AG04450 (cell line): ENCODE measurements at regions not wholly inside any gene's neighbourhood (a gene's known extent, or its start where the extent isn't known, plus 50 kb on each side); places are given as distances from the start of the nearest gene placed in this dataset.

Experiments
- CTCF ChIA-PET: fragments of 300-600, 350-600 bp; formaldehyde crosslinking; extraction: SDS; loops from one replicate; lab custom pipeline; 2022; ENCODE audit warnings: antibody characterized with exemption, inconsistent platforms; lab: Charles Lee
- POLR2A ChIA-PET: fragments of 350-600 bp; formaldehyde crosslinking; extraction: SDS; loops from one replicate; lab custom pipeline; 2021; ENCODE audit warnings: antibody characterized with exemption, inconsistent platforms; lab: Yijun Ruan, JAX
- DNase-seq: peaks from one replicate; pipeline ENCODE4 v3.0.0-alpha.2; 2011; ENCODE audit warnings: low read depth, low spot score
- H3K27ac ChIP-seq: one replicate; pipeline ENCODE4 v1.5.1; 2012; ENCODE audit warnings: low read depth, low read length, control low read depth
- H3K27me3 ChIP-seq: one replicate; pipeline ENCODE4 v1.6.0; 2012; ENCODE audit warnings: low read length; ENCODE audit not compliant: control insufficient read depth, insufficient read depth
- H3K4me3 ChIP-seq: 2 replicates; pipeline ENCODE4 v1.5.1; 2011; ENCODE audit warnings: mild to moderate bottlenecking, low read depth, low read length, control low read depth
- H3K9me3 ChIP-seq: 2 replicates; pipeline ENCODE4 v1.5.1; 2012; ENCODE audit warnings: low read length; ENCODE audit not compliant: control insufficient read depth, insufficient read depth
- TF ChIP-seq, protein P1 (sequence below): IDR thresholded peaks from 2 replicates; pipeline ENCODE4 v1.5.1; 2011; ENCODE audit warnings: low read depth, low read length, control low read depth, inconsistent platforms

DNA sequence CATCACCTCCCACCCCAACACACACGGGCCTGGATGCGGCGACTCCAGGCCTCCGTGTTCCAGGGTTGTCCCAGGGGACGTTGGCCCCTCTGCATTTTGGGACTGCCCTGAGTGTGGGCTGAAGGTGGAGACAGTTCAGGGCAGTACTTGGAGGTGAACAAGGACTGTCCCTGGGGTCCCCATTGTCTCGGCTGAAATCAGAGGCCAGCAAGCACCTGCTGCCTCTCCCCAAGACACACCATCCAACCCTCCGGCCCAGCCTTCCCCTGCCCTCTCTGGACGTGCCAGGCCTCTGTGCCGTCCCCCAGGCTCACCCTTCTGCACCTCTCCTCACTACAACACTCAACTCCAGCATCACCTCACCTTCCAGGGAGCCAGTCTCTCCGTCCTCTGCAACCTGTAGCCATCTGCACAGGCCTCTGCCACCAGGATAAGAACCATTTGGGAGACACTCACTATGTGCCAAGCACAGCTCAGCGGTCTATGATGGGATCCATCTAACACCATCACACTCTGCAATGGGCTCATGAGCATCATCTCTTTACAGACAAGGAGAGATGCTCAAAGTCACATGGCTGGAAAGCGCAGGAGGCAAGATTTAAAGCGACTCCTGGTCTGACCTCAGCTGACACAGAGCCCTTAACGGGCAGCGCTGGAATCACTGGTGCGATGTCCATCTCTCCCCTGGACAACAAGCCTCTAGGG, 104.5 kb upstream of the SEC14L1 start:
- peaks cover 42% of the 10 kb centered on the region for H3K27me3 ChIP-seq
- ChIA-PET POLR2A (interaction anchor here (0.6 kb wide), 1 partner anchor 49 kb away, joined by 5 read pairs; no protein-coding TSS in a partner anchor), CTCF (interaction anchor here (0.6 to 3.7 kb wide), 3 partner anchors 13 to 34 kb away, joined by 3 to 16 read pairs (median 4); no protein-coding TSS in a partner anchor)
- H3K27ac ChIP-seq, result no peak overlapping the region
- TF ChIP-seq, protein P1, sequence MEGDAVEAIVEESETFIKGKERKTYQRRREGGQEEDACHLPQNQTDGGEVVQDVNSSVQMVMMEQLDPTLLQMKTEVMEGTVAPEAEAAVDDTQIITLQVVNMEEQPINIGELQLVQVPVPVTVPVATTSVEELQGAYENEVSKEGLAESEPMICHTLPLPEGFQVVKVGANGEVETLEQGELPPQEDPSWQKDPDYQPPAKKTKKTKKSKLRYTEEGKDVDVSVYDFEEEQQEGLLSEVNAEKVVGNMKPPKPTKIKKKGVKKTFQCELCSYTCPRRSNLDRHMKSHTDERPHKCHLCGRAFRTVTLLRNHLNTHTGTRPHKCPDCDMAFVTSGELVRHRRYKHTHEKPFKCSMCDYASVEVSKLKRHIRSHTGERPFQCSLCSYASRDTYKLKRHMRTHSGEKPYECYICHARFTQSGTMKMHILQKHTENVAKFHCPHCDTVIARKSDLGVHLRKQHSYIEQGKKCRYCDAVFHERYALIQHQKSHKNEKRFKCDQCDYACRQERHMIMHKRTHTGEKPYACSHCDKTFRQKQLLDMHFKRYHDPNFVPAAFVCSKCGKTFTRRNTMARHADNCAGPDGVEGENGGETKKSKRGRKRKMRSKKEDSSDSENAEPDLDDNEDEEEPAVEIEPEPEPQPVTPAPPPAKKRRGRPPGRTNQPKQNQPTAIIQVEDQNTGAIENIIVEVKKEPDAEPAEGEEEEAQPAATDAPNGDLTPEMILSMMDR, result no peak
- H3K4me3 ChIP-seq, result no peak overlapping the region
- DNase-seq, result no peak
- H3K9me3 ChIP-seq, result peaks cover 11% of the 10 kb centered on the region

- DNase-seq, result no peak
- TF ChIP-seq, protein P1, result no peak
- peaks cover 42% of the 10 kb centered on the region for H3K27me3 ChIP-seq
- no peak overlapping the region for H3K27ac ChIP-seq
- POLR2A ChIA-PET, result interaction anchor here (0.6 kb wide), 1 partner anchor 48 kb away, joined by 5 read pairs; no protein-coding TSS in a partner anchor
- no peak overlapping the region for H3K4me3 ChIP-seq
- CTCF ChIA-PET, result interaction anchor here (0.6 to 3.7 kb wide), 4 partner anchors 14 to 170 kb away, joined by 3 to 16 read pairs (median 4); no protein-coding TSS in a partner anchor
- peaks cover 5% of the 10 kb centered on the region for H3K9me3 ChIP-seq
These were observed 103.9 kb upstream of the SEC14L1 start for GRCh38 chr17:77036841-77037381.

- CTCF ChIA-PET, result interaction anchor here (3.7 kb wide), 1 partner anchor 18 kb away, joined by 16 read pairs; no protein-coding TSS in a partner anchor
- DNase-seq, result no peak
- POLR2A ChIA-PET, result no interaction called here
- Histone ChIP-seq H3K9me3 (no peaks in the 10 kb centered on the region), H3K27ac (no peak overlapping the region), H3K4me3 (no peak overlapping the region), H3K27me3 (peaks cover 38% of the 10 kb centered on the region)
- TF ChIP-seq, protein P1, result no peak
These were observed 102.8 kb upstream of the SEC14L1 start for GRCh38 chr17:77037943-77038342.

- H3K4me3 ChIP-seq, result no peak overlapping the region
- peaks cover 36% of the 10 kb centered on the region for H3K27me3 ChIP-seq
- no peak overlapping the region for H3K27ac ChIP-seq
- POLR2A ChIA-PET, result no interaction called here
- no peak for DNase-seq
- CTCF ChIA-PET, result interaction anchor here (3.7 kb wide), 1 partner anchor 17 kb away, joined by 16 read pairs; no protein-coding TSS in a partner anchor
- TF ChIP-seq, protein P1, result no peak
- H3K9me3 ChIP-seq, result no peaks in the 10 kb centered on the region
These were observed 101.7 kb upstream of the SEC14L1 start for GRCh38 chr17:77038884-77039555.
